GM13976 (cell line): ENCODE measurements at regions not wholly inside any gene's neighbourhood (a gene's known extent, or its start where the extent isn't known, plus 50 kb on each side); places are given as distances from the start of the nearest gene placed in this dataset.

Experiments used
- DNase-seq: peaks from one replicate; pipeline ENCODE4 v3.0.0; 2012; ENCODE audit warnings: low spot score
- CTCF ChIP-seq: IDR thresholded peaks from 2 replicates; pipeline ENCODE4 v1.5.1; 2012; ENCODE audit warnings: borderline replicate concordance, mild to moderate bottlenecking; ENCODE audit not compliant: insufficient read depth; ENCODE audit errors: extremely low read depth, missing control alignments, control extremely low read depth
- in situ Hi-C: fragments of 300-500 bp; cut with MboI; formaldehyde crosslinking; loops from one replicate; pipeline ENCODE4 v1.12.0; 2022; ENCODE audit warnings: low sequenced_read_pairs, mixed read lengths, inconsistent platforms; ENCODE audit not compliant: unreplicated experiment

- no peak for DNase-seq
- in situ Hi-C loops, result no loop called here
- no peak for TF ChIP-seq CTCF
Measured at GRCh38 chr3:24640330-24640877, 145.8 kb upstream of the THRB start.

- DNase-seq, result no peak
- in situ Hi-C loops, result no loop called here
- no peak for TF ChIP-seq CTCF
Measured at GRCh38 chr3:24641628-24642027, 147.0 kb upstream of the THRB start.

GRCh38 chr3:24645047-24645446 lies 150.4 kb upstream of the THRB start:
- TF ChIP-seq CTCF, result no peak
- in situ Hi-C loops, result no loop called here

GRCh38 chr3:24646790-24647189 lies 152.1 kb upstream of the THRB start:
- DNase-seq, result no peak
- TF ChIP-seq CTCF, result no peak
- in situ Hi-C loops, result no loop called here

More at GRCh38 chr3:24645047-24645446, 150.4 kb upstream of the THRB start:
- DNase-seq, result no peak

- TF ChIP-seq CTCF, result no peak
- DNase-seq, result no peak
- in situ Hi-C loops, result no loop called here
Measured at GRCh38 chr3:24648063-24648462, 153.4 kb upstream of the THRB start.

- in situ Hi-C loops, result no loop called here
- TF ChIP-seq CTCF, result no peak
- DNase-seq, result no peak
Measured at GRCh38 chr3:24650839-24651238, 156.2 kb upstream of the THRB start.
